Astrocyte (in vitro differentiated cells and primary cell): ENCODE measurements at regions not wholly inside any gene's neighbourhood (a gene's known extent, or its start where the extent isn't known, plus 50 kb on each side); places are given as distances from the start of the nearest gene placed in this dataset.

Experiments used
- DNase-seq: peaks from one replicate; pipeline ENCODE4 v3.0.0-alpha.2; 2010; ENCODE audit warnings: low read depth
- FAIRE-seq: peaks from 2 replicates; lab custom pipeline; 2011; peaks lifted over from hg19 to GRCh38; lab: Jason Lieb, UNC
- H2AFZ ChIP-seq: 2 replicates; pipeline ENCODE4 v1.6.0; 2012; ENCODE audit warnings: low read depth, low read length, inconsistent platforms
- H3K27ac ChIP-seq: 2 replicates; pipeline ENCODE4 v1.5.1; 2011; ENCODE audit warnings: low read depth, low read length, inconsistent platforms
- H3K27me3 ChIP-seq: 2 replicates; pipeline ENCODE4 v1.6.0; 2011; ENCODE audit warnings: low read length, inconsistent platforms; ENCODE audit not compliant: insufficient read depth
- H3K36me3 ChIP-seq: 2 replicates; pipeline ENCODE4 v1.5.1; 2011; ENCODE audit warnings: low read length, inconsistent platforms; ENCODE audit not compliant: insufficient read depth
- H3K4me1 ChIP-seq: 2 replicates; pipeline ENCODE4 v1.5.1; 2011; ENCODE audit warnings: low read length, inconsistent platforms; ENCODE audit not compliant: insufficient read depth
- H3K4me2 ChIP-seq: 2 replicates; pipeline ENCODE4 v1.6.0; 2012; ENCODE audit warnings: low read length, inconsistent platforms
- H3K4me3 ChIP-seq: 2 replicates; pipeline ENCODE4 v1.5.1; 2011; ENCODE audit warnings: low read depth, mild to moderate bottlenecking, low read length, inconsistent platforms; ENCODE audit not compliant: insufficient read depth
- H3K79me2 ChIP-seq: 2 replicates; pipeline ENCODE4 v1.6.0; 2012; ENCODE audit warnings: mild to moderate bottlenecking, low read length, inconsistent platforms; ENCODE audit not compliant: insufficient read depth
- H3K9ac ChIP-seq: 2 replicates; pipeline ENCODE4 v1.6.0; 2012; ENCODE audit warnings: mild to moderate bottlenecking, low read length, inconsistent platforms
- H3K9me3 ChIP-seq: 2 replicates; pipeline ENCODE4 v1.5.1; 2012; ENCODE audit warnings: low read depth, mild to moderate bottlenecking, low read length, inconsistent platforms; ENCODE audit not compliant: insufficient read depth
- H4K20me1 ChIP-seq: 2 replicates; pipeline ENCODE4 v1.6.0; 2012; ENCODE audit warnings: low read length, inconsistent platforms; ENCODE audit not compliant: insufficient read depth
- H3K27ac Mint-ChIP-seq: one replicate; pipeline ENCODE4 v1.8.0; 2021; ENCODE audit warnings: mild to moderate bottlenecking, mixed read lengths; ENCODE audit not compliant: unreplicated experiment
- H3K27me3 Mint-ChIP-seq: one replicate; pipeline ENCODE4 v1.8.0; 2021; ENCODE audit warnings: low read depth, mixed read lengths; ENCODE audit not compliant: unreplicated experiment
- H3K36me3 Mint-ChIP-seq: one replicate; pipeline ENCODE4 v1.8.0; 2021; ENCODE audit warnings: low read depth, mixed read lengths; ENCODE audit not compliant: unreplicated experiment
- H3K4me1 Mint-ChIP-seq: one replicate; pipeline ENCODE4 v1.8.0; 2021; ENCODE audit warnings: low read depth, mixed read lengths; ENCODE audit not compliant: unreplicated experiment
- H3K4me3 Mint-ChIP-seq: one replicate; pipeline ENCODE4 v1.8.0; 2021; ENCODE audit warnings: mild to moderate bottlenecking, moderate library complexity, mixed read lengths; ENCODE audit not compliant: unreplicated experiment
- H3K9me3 Mint-ChIP-seq: one replicate; pipeline ENCODE4 v1.8.0; 2021; ENCODE audit warnings: mild to moderate bottlenecking, mixed read lengths; ENCODE audit not compliant: unreplicated experiment
- EZH2 ChIP-seq: IDR thresholded peaks from 2 replicates; pipeline ENCODE4 v1.6.1; 2012; ENCODE audit warnings: mild to moderate bottlenecking, low read length, inconsistent platforms; ENCODE audit not compliant: insufficient read depth
- TF ChIP-seq, protein P1 (sequence below): IDR thresholded peaks from 2 replicates; pipeline ENCODE4 v1.5.1; 2011; ENCODE audit warnings: low read depth, mild to moderate bottlenecking, inconsistent platforms, low read length, moderate library complexity; ENCODE audit not compliant: insufficient read depth

DNA sequence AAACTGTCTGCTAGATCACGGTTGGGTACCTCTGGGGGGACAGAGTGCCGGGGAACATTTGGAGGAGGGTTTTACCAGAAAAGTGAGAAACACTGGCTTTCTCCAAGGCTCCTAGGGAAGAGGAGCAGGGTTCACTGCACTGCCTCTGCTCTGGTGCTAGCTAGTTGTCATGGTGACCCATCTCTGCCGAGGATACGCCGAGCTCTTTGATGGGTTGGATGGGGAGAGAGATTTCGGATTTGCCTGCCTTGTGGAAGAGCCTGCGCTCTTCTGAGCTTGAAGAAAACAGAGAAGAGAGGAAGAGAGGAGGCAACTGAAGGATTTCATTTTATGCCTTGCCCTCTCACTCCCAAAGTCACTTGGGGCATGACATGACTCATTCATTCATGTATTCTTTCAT, 92.1 kb downstream of the NAV1 start:
- Mint-ChIP-seq H3K27me3 (no peaks in the 10 kb centered on the region), H3K36me3 (peaks cover 39% of the 10 kb centered on the region), H3K4me1 (peaks cover 31% of the 10 kb centered on the region), H3K4me3 (no peak overlapping the region), H3K27ac (no peak overlapping the region), H3K9me3 (no peaks in the 10 kb centered on the region)
- Histone ChIP-seq H2AFZ (no peak overlapping the region), H4K20me1 (peaks cover 14% of the 10 kb centered on the region), H3K27me3 (no peaks in the 10 kb centered on the region), H3K27ac (no peak overlapping the region), H3K9me3 (no peaks in the 10 kb centered on the region), H3K4me3 (no peak overlapping the region), H3K4me2 (no peak overlapping the region), H3K9ac (no peak overlapping the region), H3K79me2 (peaks cover 30% of the 10 kb centered on the region), H3K36me3 (peaks cover 26% of the 10 kb centered on the region), H3K4me1 (peaks cover 42% of the 10 kb centered on the region)
- TF ChIP-seq, protein P1, sequence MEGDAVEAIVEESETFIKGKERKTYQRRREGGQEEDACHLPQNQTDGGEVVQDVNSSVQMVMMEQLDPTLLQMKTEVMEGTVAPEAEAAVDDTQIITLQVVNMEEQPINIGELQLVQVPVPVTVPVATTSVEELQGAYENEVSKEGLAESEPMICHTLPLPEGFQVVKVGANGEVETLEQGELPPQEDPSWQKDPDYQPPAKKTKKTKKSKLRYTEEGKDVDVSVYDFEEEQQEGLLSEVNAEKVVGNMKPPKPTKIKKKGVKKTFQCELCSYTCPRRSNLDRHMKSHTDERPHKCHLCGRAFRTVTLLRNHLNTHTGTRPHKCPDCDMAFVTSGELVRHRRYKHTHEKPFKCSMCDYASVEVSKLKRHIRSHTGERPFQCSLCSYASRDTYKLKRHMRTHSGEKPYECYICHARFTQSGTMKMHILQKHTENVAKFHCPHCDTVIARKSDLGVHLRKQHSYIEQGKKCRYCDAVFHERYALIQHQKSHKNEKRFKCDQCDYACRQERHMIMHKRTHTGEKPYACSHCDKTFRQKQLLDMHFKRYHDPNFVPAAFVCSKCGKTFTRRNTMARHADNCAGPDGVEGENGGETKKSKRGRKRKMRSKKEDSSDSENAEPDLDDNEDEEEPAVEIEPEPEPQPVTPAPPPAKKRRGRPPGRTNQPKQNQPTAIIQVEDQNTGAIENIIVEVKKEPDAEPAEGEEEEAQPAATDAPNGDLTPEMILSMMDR, result no peak
- no peak for TF ChIP-seq EZH2
- DNase-seq (no peak), FAIRE-seq (no peak)

DNA sequence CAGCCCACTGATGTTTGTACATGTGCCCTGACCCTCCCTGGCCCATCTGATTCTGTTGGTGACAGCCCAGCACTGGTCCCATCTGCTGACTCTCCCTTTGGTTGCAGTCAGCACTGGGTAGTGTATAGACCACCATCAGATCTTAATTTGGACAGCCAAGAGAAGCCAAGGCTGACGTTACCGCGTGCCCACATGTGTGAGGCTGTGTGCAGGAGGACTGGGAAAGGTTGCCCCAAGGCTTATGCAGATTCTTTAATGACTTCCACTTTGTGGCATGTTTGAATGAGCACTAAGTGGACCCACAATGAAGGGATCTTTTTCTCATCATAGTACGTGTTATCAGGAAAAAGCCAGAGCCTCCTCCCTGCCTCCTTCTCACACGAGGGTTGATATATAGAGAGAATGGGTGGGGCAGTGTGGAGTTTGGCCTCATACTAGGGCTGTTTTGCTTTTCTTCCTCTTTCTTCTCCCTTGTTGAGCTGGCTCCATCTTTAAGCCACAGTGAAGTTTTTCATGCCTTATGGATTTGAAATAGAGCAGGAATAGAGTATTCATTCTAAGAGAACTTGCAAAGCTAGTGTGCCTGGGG, 93.5 kb downstream of the NAV1 start:
- Mint-ChIP-seq H3K27ac (peak overlapping the region; percentile 41), H3K4me1 (peaks cover 35% of the 10 kb centered on the region), H3K36me3 (peaks cover 32% of the 10 kb centered on the region), H3K4me3 (no peak overlapping the region), H3K27me3 (no peaks in the 10 kb centered on the region), H3K9me3 (no peaks in the 10 kb centered on the region)
- Histone ChIP-seq H3K27ac (no peak overlapping the region), H3K36me3 (peaks cover 26% of the 10 kb centered on the region), H3K4me3 (no peak overlapping the region), H3K79me2 (peaks cover 25% of the 10 kb centered on the region), H4K20me1 (peaks cover 14% of the 10 kb centered on the region), H3K9ac (no peak overlapping the region), H3K4me2 (no peak overlapping the region), H2AFZ (no peak overlapping the region), H3K4me1 (peaks cover 47% of the 10 kb centered on the region), H3K9me3 (no peaks in the 10 kb centered on the region), H3K27me3 (no peaks in the 10 kb centered on the region)
- DNase-seq (no peak), FAIRE-seq (no peak)
- TF ChIP-seq EZH2, result no peak
- TF ChIP-seq, protein P1, result no peak

DNA sequence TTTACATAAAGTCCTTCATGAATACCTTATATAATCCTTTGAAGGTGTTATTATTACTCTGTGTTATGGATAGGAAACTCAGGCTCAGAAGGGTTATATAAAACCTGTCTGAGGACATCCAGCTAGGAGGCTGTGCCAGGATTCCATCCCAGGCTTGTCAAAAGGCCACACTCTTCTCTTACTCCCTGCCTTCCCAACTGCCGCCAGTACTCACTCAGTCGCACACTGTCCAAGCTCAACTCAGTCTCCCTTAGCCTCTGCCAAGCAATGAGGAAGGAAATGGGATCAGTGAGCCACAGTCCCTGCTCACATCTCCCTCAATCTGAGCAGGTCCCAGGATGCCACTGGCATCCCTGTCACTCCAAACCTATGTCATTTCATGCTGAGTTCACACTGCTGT, 94.4 kb downstream of the NAV1 start:
- H3K4me3 ChIP-seq, result no peak overlapping the region
- H3K27me3 Mint-ChIP-seq, result no peaks in the 10 kb centered on the region
- H2AFZ ChIP-seq, result no peak overlapping the region
- H3K9ac ChIP-seq, result no peak overlapping the region
- H3K4me2 ChIP-seq, result peak overlapping the region; percentile 16
- H3K79me2 ChIP-seq, result peaks cover 33% of the 10 kb centered on the region
- H3K27ac ChIP-seq, result no peak overlapping the region
- peaks cover 30% of the 10 kb centered on the region for H3K36me3 Mint-ChIP-seq
- H3K4me3 Mint-ChIP-seq, result no peak overlapping the region
- H3K27me3 ChIP-seq, result no peaks in the 10 kb centered on the region
- H3K9me3 Mint-ChIP-seq, result no peaks in the 10 kb centered on the region
- peaks cover 49% of the 10 kb centered on the region for H3K4me1 ChIP-seq
- FAIRE-seq (no peak), DNase-seq (no peak)
- peaks cover 32% of the 10 kb centered on the region for H3K4me1 Mint-ChIP-seq
- H3K27ac Mint-ChIP-seq, result no peak overlapping the region
- H3K36me3 ChIP-seq, result peaks cover 26% of the 10 kb centered on the region
- no peaks in the 10 kb centered on the region for H3K9me3 ChIP-seq
- TF ChIP-seq, protein P1, result no peak
- no peak for TF ChIP-seq EZH2
- H4K20me1 ChIP-seq, result peaks cover 14% of the 10 kb centered on the region
